Fibroblast of lung (primary cell): ENCODE measurements at regions not wholly inside any gene's neighbourhood (a gene's known extent, or its start where the extent isn't known, plus 50 kb on each side); places are given as distances from the start of the nearest gene placed in this dataset.

Experiments used
- CTCF ChIP-seq, 2 donors: IDR thresholded peaks in 1 of 2; conservative IDR thresholded peaks in 1 of 2; 1 replicate in 1 of 2; 2 replicates in 1 of 2; pipeline ENCODE4 v1.5.1; 2011 to 2012; ENCODE audit warnings: low read length in 2 of 2, control low read depth in 1 of 2, inconsistent platforms in 1 of 2, low read depth in 1 of 2, mild to moderate bottlenecking in 1 of 2
- EZH2 ChIP-seq: IDR thresholded peaks from 2 replicates; pipeline ENCODE4 v1.5.1; 2012; ENCODE audit warnings: low read length, control low read depth, mild to moderate bottlenecking; ENCODE audit errors: missing control alignments

GRCh38 chrX:129097668-129098067 lies 425.6 kb downstream of the SMARCA1 start:
- TF ChIP-seq CTCF (conservative IDR thresholded peaks at IDR 0.05 in 1 of 2, IDR thresholded peaks at IDR 0.05 in 1 of 2; ENCODE audit: low read depth in 1 of 2, low read length in 2 of 2), result no peak
- no peak for TF ChIP-seq EZH2
